OCI-LY7 (cell line): ENCODE measurements at regions not wholly inside any gene's neighbourhood (a gene's known extent, or its start where the extent isn't known, plus 50 kb on each side); places are given as distances from the start of the nearest gene placed in this dataset.

Experiments
- EZH2phosphoT487 ChIP-seq: fragments of 200-600 bp; sonication (generic); IDR thresholded peaks from 2 replicates; pipeline ENCODE4 v1.6.1; 2018; ENCODE audit warnings: low read depth, borderline replicate concordance, mild to moderate bottlenecking, mixed run types, antibody characterized with exemption, low read length, moderate library complexity, mixed read lengths
- TF ChIP-seq, protein P1 (sequence below): fragments of 200-600 bp; sonication (generic); conservative IDR thresholded peaks from 2 replicates; pipeline ENCODE4 v1.5.1; 2014; ENCODE audit warnings: mild to moderate bottlenecking, antibody characterized with exemption, low read length, moderate library complexity, mixed read lengths

DNA sequence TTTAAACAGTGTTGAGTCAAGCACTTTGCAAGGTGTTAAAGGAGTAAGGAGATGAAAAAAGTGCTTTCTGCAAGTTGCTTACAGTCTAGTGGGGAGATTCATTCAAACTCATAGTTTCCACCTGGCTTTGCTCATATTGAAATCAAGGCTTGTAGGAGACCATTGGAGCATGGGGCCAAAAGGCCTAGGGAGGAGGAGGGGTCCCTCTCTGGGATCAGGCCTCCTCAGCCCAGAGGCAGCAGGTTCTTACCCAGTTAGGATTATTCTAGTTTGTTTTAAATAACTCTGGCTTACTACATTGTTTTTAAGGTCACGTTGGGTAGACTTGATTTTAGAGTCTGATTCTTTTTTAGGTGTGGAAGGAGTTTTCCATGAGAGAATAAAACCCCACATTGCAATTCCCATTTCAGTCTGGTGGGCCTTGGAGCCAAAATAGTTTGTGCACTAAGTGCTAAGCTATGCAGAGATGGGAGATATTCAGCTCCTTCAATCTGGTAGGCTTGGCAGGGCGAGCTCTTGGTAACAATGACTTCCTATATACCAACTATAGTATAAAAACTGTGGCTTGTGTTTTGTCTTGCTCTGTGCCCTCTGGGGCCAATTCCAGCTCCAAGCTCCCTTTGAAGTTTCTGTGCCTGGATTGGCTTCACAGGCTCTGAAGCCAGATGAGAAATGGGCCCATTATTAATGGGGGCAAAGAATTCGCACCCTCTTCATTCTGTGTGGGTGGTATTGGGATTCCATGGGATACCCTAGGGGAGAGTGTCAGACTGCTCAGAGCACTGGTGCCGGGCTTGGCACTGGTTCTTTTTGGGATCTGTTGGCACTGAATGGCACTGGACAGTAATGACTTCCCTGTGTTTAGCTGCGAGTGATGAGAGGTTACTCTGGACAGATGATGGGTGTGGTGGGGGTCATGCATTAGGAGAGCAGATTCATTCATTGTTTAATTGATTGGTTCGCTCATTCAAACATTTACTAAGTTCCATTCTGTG, 301.1 kb downstream of the MYCN start:
- TF ChIP-seq, protein P1, sequence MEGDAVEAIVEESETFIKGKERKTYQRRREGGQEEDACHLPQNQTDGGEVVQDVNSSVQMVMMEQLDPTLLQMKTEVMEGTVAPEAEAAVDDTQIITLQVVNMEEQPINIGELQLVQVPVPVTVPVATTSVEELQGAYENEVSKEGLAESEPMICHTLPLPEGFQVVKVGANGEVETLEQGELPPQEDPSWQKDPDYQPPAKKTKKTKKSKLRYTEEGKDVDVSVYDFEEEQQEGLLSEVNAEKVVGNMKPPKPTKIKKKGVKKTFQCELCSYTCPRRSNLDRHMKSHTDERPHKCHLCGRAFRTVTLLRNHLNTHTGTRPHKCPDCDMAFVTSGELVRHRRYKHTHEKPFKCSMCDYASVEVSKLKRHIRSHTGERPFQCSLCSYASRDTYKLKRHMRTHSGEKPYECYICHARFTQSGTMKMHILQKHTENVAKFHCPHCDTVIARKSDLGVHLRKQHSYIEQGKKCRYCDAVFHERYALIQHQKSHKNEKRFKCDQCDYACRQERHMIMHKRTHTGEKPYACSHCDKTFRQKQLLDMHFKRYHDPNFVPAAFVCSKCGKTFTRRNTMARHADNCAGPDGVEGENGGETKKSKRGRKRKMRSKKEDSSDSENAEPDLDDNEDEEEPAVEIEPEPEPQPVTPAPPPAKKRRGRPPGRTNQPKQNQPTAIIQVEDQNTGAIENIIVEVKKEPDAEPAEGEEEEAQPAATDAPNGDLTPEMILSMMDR, result no peak
- no peak for TF ChIP-seq EZH2phosphoT487
